T47D (cell line): ENCODE measurements at regions not wholly inside any gene's neighbourhood (a gene's known extent, or its start where the extent isn't known, plus 50 kb on each side); places are given as distances from the start of the nearest gene placed in this dataset.

Experiments used
- DNase-seq, 2 experiments: peaks; one replicate each; pipeline versions ENCODE4 v3.0.0 to v3.0.0-alpha.2; 2011 to 2012; ENCODE audit warnings: low read depth in 1 of 2, low spot score in 1 of 2
- JUND ChIP-seq: IDR thresholded peaks from 2 replicates; pipeline ENCODE4 v1.6.1; 2012; ENCODE audit warnings: low read depth
- in situ Hi-C: cut with HindIII; loops from 2 replicates; pipeline ENCODE4 v1.10.0; 2016; ENCODE audit warnings: low sequenced_read_pairs, low pct_unique_long_range_greater_than_20kb

DNA sequence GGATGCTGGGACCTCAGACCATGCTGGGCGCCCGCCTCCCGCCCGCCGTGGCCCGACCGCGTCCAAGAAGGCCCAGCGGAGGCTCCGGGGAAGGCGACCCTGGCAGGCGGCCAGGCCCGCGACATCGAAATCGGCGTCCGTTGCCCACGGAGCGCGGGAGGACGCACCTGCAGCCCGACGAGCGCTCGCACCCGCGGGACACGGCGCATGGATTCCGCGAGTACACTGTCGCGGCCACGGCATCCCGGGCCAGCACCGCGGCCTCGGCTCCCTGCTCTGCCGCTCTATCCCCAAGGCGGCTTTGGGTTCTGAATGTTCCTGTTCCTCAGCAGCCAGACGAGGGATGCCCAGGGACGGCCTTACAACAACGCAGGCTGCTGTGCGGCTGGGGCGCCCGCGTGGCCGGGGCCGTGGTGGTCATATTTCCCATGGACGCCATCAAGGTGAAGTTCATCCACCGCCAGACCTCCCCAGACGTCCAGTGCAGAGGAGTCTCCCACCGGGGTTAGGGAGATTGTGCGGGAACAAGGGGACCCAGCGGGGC lies 67.5 kb upstream of the ZNF722 start:
- DNase-seq, result no peak
- in situ Hi-C loops, result no loop called here
- TF ChIP-seq JUND, result no peak

DNA sequence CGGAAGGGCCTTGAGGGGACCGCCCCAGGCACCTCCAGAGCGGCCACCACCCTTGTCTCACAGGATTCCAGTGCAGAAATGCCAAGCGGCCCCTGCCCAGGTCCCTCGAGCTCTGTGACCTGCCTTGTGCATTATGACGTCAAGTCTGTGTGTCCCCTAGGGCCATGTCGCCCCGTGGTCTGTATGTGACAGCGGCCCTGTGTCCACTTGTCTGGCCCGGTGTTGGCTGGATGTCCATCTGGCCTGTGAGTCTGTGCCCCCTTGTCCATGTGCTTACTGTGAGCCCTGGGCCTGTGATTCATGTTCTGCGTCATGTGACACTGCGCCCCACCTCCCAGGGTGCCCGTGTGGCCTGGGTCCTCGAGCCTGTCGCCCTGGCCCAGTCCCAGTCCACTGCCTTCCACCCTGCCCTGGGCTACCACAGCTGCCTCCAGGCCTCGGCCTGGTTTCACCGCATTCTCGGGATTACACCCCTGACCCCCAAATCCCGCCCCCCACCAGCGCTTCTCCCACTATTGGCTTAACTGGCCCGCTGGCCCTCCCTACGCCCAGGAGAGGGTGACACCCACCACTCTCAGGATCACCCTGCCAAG lies 66.6 kb upstream of the ZNF722 start:
- no peak for DNase-seq
- in situ Hi-C loops, result no loop called here
- no peak for TF ChIP-seq JUND
